ENCODE measurements at regions not wholly inside any gene's neighbourhood (a gene's known extent, or its start where the extent isn't known, plus 50 kb on each side); places are given as distances from the start of the nearest gene placed in this dataset.

DNA sequence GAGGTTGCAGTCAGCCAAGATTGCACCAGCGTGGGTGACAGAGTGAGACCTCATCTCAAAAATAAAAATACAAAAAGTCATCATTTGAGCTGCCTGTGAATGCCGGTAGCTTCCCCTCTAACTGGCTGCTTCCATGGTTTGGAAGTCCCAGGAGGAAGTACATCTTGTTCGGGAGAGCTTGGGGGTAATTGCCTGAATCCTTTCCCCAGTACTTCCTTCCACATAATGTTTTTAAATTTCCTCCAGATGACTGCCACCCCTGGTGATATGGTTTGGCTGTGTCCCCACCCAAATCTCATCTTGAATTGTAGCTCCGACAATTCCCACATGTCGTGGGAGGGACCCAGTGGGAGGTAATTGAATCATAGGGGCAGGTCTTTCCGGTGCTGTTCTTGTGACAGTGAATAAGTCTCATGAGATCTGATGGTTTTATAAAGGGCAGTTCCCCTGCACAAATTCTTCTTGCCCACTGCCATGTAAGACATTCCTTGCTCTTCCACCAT, 87.2 kb downstream of the SPRING1 start:
- no peak for DNase-seq

DNA sequence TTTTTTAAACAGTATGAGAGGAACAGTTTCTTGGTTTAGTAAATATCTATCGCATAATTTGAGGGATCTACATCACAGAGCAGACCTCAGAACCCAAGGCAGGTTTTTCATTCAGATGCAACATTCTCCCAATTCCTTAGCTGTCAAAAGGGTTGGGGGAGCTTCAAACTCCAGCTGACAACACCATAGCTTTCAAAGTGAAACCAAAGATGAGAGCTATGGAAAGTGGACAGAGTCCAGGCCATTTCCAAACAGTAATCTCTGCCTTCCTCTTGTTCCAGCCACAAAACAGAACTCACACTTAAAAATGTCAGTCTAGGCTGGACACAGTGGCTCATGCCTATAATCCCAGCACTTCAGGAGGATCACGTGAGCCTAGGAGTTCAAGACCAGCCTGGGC, 87.8 kb downstream of the SPRING1 start:
- no peak for DNase-seq

DNA sequence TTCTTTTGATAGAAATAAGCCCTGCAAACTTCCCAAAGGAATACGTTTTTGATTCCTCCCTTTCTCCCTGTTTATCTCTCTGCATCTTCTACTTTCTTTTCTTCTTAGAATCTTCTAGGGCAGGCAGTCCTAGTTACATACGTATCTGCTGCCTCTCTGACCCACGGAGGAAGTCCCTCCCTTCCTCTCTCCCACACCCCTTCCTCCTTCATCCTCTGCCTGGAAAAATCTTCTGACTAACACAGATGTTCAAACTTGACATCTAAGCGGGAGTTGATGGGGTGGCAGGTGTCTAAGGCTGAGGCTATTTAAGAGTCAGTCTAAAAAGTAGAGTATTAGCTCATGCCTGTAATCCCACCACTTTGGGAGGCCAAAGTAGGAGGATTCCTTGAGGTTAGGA, 88.6 kb downstream of the MAP1LC3B2 start:
- no peak for DNase-seq

DNA sequence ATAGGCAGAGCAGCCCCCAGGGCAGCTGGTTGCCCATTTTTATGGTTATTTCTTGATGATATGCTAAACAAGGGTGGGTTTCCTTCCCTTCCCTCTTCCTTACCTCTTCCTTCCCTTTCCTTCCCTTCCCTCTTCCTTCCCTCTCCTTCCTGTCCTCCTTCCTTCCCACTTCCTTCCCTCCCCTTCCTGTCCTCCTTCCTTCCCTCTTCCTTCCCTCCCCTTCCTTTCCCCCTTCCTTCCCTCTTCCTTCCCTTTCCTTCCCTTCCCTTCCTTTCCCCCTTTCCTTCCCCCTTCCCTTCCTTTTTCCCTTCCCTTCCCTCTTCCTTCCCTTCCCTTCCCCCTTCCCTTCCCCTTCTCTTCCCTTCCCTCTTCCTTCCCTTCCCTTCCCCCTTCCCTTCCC, 87.7 kb downstream of the MAP1LC3B2 start:
- DNase-seq = no peak

DNA sequence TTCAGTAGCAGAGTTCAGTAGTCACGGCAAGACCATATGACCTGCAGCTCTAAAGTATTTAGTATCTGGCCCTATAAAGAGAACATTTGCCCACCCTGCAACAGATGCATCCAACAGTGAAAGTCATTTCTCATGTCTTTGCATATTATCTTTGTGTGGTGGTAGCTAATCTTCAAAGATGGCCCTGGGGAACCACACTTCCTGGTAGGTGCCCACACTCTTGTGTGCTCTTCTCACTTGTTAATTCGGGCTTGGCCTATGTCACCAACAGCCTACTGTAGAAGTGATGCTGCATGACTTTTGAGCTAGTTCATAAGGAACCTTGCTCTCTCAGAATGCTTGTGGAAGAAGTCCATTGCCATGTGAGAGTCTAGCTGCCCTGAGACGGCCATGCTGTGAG, 85.6 kb downstream of the MAP1LC3B2 start:
- no peak for DNase-seq

DNA sequence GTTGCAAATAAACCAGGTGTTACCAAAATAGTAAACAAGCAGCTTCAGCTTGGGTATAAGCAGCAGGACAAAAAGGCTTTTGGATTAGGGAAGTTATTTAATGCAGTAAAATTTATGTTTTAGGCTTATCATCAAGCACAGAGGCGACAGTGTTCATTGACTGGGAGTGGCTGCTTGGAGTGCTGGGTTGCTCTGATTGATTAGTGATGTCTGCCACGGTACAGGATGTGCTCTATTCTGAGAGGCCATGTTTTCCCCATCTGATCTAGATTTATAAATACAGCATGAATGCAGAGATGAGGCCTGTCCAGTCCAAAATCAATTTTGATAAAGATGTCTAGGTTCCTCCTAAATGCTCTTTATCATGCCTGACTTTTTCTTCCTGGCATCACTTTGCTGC, 83.5 kb downstream of the MAP1LC3B2 start:
- no peak for DNase-seq

DNA sequence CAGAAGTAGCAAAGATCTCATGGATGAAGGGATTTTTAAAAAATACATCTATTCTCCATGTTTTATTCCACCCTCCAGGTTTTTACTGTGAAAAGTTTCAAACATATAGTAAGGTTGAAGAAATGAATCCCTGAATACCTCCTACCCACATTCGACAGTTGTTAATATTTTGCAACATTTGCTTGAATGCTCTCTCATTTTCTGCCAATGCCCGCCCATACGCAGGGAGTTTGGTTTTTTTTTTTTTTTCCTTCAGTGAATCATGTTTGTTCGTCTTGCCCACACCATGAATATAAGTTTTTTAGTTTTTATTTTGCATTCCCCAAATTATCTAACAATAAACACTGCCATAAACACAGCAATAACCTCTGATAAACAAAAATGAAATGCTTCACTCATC, 82.9 kb downstream of the MAP1LC3B2 start:
- DNase-seq = no peak

DNA sequence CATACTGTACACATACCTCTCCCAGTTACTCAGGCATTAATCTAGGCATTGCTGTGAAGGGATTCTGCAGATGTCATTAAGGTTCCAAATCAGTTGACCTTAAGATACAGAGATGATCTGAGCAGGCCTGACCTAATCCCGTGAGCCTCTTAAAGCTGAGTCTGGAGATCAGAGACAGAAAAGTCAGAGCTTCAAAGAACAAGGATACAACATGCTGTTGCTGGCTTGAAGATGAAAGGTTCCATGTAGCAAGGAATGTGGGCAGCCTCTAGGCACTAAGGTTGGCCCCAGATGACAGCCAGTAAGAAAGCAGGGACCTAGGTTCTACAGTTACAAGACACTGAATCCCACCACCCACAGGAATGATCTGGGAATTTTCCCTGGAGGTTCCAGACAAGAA, 81.1 kb downstream of the MAP1LC3B2 start:
- no peak for DNase-seq

DNA sequence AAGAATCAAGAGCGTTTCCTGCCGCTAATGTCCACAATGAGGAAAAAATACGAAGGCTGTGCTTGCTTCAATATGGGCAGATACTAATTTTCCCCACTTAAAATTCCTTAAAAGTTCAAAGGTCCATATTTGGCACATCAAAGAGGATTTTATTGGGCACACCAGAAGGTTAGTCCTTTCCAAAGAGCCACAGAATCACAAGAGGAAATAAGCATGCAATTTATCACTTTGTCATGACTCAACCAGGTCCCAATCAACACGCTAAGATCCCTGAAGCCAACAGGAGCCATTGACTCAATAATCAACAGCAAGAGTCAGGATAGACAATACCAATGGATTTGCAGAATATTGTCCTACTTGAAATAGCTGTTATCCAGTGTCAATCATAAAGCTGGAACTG, 80.6 kb downstream of the MAP1LC3B2 start:
- no peak for DNase-seq

DNA sequence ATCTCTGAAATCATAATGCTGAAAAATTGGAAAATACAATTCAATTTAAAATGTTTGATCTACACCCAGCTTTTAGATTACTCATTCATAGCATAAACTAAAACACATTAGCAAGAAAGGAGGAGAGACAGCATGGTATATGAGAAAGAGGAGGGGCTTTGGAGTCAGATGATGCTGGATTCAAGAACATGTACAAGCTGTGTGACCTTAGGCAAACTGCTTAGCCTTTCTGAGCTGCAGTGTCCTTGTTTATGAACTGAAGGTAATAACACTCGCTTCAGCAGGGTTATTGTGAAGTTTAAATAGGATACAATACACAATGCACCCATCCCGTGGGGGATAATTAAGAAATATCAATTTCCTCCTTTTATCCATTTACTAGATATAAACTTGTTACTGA, 79.2 kb downstream of the MAP1LC3B2 start:
- no peak for DNase-seq

DNA sequence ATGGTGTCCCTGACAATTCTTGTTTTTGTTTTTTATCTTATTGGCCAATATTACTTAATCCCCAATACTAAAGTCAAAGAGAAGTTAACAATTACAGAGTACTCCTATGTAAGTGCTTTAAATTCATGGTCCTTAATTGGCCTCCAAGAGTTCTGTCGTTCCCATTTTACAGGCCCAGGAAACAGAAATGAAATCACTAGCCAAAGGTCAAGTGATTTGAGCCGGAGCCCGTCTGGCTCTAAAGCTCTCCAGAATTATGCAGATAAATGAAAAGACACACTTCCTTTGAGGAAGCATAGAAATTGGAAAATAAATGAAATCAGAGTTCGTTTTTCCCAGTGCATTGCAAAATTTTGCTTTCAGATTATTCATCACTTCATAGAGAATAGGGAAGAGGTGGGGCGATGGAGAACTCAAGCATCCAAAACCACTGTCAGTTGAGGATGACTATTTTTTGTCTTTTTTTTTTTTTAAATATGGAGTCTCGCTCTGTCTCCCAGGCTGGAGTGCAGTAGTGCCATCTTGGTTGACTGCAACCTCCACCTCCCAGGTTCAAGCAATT, 78.5 kb downstream of the MAP1LC3B2 start:
- no peak for DNase-seq

DNA sequence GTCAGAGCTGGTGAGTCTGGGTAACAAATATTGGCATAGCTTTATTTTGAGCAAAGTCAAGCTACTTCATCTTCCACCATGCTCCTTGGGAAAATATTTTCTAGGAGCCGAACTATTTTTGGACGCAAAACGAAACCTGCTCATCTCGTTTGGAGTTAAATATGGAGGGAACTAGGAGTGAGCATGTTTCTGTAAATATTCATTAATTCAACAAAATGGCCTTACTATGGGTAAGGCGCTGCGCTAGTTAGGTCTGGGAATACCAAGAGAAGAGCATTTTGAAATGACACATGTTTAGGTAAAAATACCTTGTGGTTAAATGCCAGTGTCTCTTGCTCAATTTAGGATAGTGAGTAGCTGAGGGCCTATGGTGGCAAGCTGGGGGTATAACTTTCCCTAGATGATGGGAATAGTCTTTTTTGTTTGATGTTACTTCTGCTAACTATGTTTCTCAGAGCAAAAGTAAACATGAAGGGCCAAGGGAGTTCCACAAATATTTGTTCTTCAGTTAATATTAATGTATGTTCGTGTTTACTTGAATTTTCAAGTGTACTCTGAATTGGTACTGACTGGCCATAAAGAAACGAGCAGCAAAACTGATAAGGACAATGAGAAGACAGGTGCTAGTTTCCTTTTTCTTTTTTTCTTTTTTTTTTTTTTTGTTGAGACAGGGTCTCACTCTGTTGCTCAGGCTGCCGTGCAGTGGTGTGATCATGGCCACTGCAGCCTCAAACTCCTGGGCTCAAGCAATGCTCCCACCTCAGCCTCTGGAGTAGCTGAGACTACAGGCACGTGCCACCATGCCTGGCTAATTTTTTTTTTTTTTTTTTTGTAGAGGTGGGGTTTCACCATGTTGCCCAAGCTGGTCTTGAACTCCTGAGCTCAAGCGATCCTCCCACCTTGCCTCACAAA, 77.7 kb downstream of the MAP1LC3B2 start:
- DNase-seq = no peak

DNA sequence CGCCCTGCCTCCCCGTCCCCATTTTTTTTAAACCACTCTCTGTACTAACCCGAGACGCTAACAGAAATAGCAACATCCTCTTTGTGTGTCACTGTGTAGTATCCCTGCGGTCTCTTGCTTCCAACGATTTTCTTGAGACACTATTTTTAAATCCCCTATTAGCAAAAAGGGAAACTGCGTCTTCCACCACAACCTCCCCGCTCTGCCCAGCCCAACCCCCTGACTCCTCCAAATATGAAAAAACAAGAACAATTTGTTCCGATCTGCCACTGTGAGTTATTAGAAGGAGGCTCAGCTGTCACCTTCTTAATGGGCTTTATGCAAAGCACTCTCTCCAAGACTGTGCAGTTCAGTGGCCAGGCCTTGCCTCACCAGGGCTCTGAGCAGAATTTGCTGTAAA, 76.3 kb downstream of the MAP1LC3B2 start:
- no peak for DNase-seq

DNA sequence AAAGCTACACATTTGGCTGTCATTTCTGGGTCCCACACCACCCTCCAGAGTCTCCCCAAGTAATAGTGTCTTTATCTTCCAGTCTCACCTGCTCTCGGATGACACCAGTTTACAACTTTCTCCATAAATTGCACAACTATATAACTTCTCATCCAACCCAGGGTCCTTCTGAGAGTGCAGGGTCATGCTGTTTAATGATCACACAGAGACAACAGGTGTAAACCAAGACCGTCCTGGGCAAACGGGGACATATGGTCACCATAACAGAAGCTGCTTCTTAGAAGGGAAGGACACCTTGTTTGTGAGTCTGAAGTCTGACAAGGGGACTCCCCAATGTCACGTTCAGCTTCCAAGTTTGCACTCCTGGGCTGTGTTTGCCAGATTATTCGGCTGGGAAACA, 74.3 kb downstream of the MAP1LC3B2 start:
- no peak for DNase-seq

DNA sequence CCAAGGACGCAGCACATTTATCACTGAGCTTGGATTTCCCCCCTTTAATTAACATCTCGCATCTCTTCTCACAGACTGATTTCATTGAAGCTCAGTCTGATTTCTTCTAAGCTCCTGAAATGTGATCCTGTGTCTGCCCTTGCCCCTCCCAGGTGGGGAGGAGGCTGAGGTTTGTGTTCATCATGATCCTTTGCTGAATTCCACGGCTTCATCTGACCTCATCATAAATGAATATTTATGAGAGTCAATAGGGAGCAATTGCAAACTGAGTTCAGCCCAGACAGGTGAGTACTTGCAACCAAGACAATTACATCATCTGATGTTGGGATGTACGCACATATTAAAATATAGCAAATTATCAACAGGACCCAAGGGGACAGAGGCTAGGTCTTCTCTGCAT, 72.4 kb downstream of the MAP1LC3B2 start:
- DNase-seq = no peak

DNA sequence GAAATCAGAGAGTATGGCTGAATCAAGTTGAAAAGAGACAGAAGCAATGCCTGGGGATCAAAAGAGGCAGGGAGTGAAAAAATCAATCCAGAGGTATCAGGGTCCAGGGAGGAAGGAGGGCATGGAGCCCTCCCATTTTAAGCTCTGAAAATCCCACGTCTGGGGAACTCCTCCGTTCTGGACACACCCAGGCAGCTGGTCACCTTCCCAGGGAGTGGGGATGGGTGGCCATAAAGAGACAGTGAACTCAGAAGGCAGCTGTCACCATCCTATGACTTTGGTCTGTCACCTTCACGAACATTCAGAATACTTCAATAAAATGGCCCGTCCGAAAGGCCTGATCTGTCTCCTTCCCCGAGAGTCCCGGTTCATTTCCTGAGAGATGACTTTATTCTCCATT, 71.6 kb downstream of the MAP1LC3B2 start:
- DNase-seq = no peak

DNA sequence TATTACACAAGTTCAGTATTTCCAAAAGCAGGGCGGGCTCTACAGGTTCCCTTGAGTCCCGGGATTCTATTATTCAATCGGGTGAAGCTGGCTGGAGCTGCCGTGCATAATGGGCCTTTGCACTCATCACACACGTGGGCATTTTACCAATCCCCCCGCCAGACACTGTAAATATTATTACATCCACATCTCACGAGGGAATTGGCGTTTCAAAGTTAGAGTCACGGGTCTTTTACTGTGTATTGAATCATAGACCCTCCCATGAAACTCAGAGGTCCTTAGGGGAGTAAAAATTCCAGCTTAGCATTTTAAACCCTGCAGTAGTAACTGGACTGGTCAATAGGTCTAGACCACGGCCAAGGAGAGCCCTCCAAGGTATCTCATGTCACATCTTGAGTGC, 70.3 kb downstream of the MAP1LC3B2 start:
- DNase-seq = no peak

DNA sequence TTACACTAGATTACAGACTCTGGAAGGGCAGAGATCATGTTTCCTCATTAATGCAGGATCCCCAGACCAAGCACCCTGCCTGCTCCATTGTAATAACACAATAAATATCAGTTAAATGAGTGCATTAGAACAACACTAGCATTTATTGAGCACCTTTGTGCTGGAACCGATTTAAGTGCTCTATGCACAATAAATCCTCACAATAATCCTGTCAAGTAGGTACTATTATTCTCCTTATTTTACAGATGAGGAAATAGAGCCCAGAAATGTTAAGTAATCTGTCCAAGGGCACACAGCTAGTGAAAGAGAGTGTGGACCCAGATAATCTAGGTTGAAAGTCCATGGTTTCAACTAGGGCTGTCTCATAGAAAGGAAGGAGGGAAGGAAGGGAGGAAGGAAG, 69.8 kb downstream of the MAP1LC3B2 start:
- peak; percentile 90 for DNase-seq

DNA sequence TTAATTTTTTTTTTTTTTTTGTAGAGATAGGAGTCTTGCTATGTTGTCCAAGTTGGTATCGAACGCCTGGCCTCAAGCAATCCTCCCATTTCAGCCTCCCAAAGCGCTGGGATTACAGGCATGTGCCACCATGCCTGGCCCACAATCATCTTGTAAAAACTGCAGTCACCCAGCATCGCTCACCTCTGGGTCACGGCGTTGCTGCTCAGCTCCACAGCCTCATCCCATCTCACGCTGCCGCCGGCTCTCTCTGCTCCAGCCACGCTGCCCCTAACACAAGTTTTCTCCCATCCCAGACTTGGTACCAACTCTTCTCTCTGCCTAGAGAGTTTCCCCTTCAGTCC, 69.2 kb downstream of the MAP1LC3B2 start:
- no peak for DNase-seq
